ENCODE measurements at regions not wholly inside any gene's neighbourhood (a gene's known extent, or its start where the extent isn't known, plus 50 kb on each side); places are given as distances from the start of the nearest gene placed in this dataset.

DNA sequence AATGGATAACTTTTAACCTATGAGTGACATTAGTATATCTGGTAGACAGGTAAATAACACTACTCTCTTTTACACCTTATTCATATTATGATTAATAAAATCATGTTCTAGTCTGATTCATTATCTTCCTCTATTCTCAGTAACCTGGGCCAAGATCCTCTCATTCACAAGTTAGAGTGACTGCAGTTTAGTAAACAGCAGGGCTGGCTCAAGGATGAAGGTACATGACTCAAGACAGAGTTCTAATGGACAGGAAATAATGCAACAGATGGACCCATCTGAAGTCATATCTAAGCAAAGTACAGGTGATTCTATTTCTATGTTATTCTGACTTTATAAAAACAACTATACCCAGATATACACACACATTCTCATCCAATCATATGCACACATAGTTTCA lies 582.5 kb upstream of the CDH18 start:
- no peak for DNase-seq
- Histone ChIP-seq H3K36me3 (ENCODE audit: low read depth) (no peaks in the 10 kb centered on the region), H3K9me2 (ENCODE audit: insufficient read depth) (no peaks in the 10 kb centered on the region), H3K9me3 (ENCODE audit: low read depth) (peaks cover 2% of the 10 kb centered on the region), H3K9ac (no peak overlapping the region), H4K20me1 (ENCODE audit: insufficient read depth) (no peaks in the 10 kb centered on the region), H2AFZ (no peak overlapping the region), H3K4me1 (ENCODE audit: insufficient read depth) (no peaks in the 10 kb centered on the region), H3K27ac (no peak overlapping the region), H3F3A (ENCODE audit: insufficient read depth) (no peaks in the 10 kb centered on the region), H3K4me3 (no peak overlapping the region), H3K79me2 (ENCODE audit: insufficient read depth) (no peaks in the 10 kb centered on the region), H3K27me3 (replicated peaks; ENCODE audit: insufficient read depth) (no peaks in the 10 kb centered on the region), H3K4me2 (ENCODE audit: unreplicated experiment) (no peak overlapping the region)
- in situ Hi-C loops (cut with MboI), result no loop called here
- no peak for TF ChIP-seq EZH2 (IDR thresholded peaks at IDR 0.05; ENCODE audit: insufficient read depth, poor library complexity, severe bottlenecking)
- no peak for TF ChIP-seq EZH2phosphoT487 (IDR thresholded peaks at IDR 0.05; ENCODE audit: insufficient read depth, low read depth)

GRCh38 chr5:20562544-20562943 lies 574.5 kb upstream of the CDH18 start:
- H2AFZ ChIP-seq, result no peak overlapping the region
- in situ Hi-C loops (cut with MboI), result no loop called here
- peaks cover 7% of the 10 kb centered on the region for H3K9me3 ChIP-seq (ENCODE audit: low read depth)
- H3K9ac ChIP-seq, result no peak overlapping the region
- H4K20me1 ChIP-seq (ENCODE audit: insufficient read depth), result no peaks in the 10 kb centered on the region
- no peak for DNase-seq
- H3K9me2 ChIP-seq (ENCODE audit: insufficient read depth), result no peaks in the 10 kb centered on the region
- TF ChIP-seq EZH2phosphoT487 (IDR thresholded peaks at IDR 0.05; ENCODE audit: insufficient read depth, low read depth) (no peak), EZH2 (IDR thresholded peaks at IDR 0.05; ENCODE audit: insufficient read depth, poor library complexity, severe bottlenecking) (no peak)
- no peak overlapping the region for H3K4me2 ChIP-seq (ENCODE audit: unreplicated experiment)
- no peak overlapping the region for H3K4me3 ChIP-seq
- no peaks in the 10 kb centered on the region for H3F3A ChIP-seq (ENCODE audit: insufficient read depth)
- no peak overlapping the region for H3K27ac ChIP-seq
- H3K79me2 ChIP-seq (ENCODE audit: insufficient read depth), result no peaks in the 10 kb centered on the region
- no peaks in the 10 kb centered on the region for H3K27me3 ChIP-seq (replicated peaks; ENCODE audit: insufficient read depth)
- WGBS, 2 experiments (ENCODE audit: low coverage in 1 of 2, low lambda C conversion rate in 2 of 2, missing lambda C conversion rate in 2 of 2), result 21 to 29% methylated on average over 4 of the region's 4 CpGs
- no peaks in the 10 kb centered on the region for H3K36me3 ChIP-seq (ENCODE audit: low read depth)
- H3K4me1 ChIP-seq (ENCODE audit: insufficient read depth), result no peaks in the 10 kb centered on the region

DNA sequence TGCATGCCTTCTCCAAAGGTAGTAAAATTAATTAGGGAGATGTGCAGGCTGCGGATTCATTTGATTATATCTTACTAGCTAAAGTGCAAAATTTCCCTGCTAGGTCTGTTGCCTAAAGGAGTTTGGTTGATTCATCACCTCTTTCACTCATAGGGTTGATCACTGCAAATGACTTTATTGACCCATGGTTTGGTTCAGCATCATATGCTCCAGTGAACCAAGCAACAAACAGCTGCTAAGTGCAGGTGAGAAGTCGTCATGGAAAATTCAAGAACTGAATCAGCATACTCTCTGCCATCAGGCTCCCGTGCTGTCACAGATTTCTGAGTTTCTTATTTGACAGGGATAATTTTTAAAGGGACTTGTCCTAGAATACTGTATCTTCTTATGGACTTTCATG lies 571.8 kb upstream of the CDH18 start:
- Histone ChIP-seq H3K4me3 (no peak overlapping the region), H2AFZ (no peak overlapping the region), H3K4me1 (ENCODE audit: insufficient read depth) (no peaks in the 10 kb centered on the region), H3F3A (ENCODE audit: insufficient read depth) (no peaks in the 10 kb centered on the region), H3K27me3 (replicated peaks; ENCODE audit: insufficient read depth) (no peaks in the 10 kb centered on the region), H3K9me2 (ENCODE audit: insufficient read depth) (no peaks in the 10 kb centered on the region), H3K36me3 (ENCODE audit: low read depth) (no peaks in the 10 kb centered on the region), H3K9ac (no peak overlapping the region), H4K20me1 (ENCODE audit: insufficient read depth) (no peaks in the 10 kb centered on the region), H3K79me2 (ENCODE audit: insufficient read depth) (no peaks in the 10 kb centered on the region), H3K9me3 (ENCODE audit: low read depth) (peaks cover 5% of the 10 kb centered on the region), H3K27ac (no peak overlapping the region), H3K4me2 (ENCODE audit: unreplicated experiment) (no peak overlapping the region)
- in situ Hi-C loops (cut with MboI), result no loop called here
- no peak for DNase-seq
- 8 to 10% methylated on average over 3 of the region's 3 CpGs for WGBS, 2 experiments (ENCODE audit: low coverage in 1 of 2, low lambda C conversion rate in 2 of 2, missing lambda C conversion rate in 2 of 2)
- TF ChIP-seq EZH2 (IDR thresholded peaks at IDR 0.05; ENCODE audit: insufficient read depth, poor library complexity, severe bottlenecking), result no peak
- TF ChIP-seq EZH2phosphoT487 (IDR thresholded peaks at IDR 0.05; ENCODE audit: insufficient read depth, low read depth), result no peak

DNA sequence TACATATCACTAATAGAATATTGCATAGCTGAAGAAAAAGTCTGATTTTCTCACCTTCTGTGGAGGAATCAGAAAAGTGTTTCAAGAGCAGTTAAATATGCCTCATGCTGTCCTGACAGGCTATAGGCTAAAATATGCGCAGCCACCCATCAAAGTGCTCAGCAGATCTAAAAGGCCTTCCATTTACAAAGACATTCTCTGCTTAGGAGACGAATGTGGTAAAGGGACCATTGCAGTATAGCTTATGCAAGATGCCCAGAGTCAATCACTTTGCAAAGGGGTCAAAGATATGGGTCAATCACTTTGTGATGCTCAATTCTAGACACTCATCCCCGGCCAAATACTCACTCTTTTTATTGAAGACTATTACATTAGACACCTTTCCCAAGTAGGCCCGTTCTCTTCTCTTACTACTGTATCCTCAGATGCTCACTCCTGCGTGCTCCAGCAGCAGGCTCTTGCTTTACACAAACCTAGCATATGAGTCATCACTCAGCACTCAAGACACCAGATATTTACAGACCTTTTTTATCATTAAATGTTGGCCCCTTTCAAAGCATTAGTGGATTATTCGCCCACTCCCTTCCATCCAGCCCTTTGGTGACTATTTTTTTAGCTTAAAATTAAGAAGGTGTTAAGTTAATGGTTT lies 568.2 kb upstream of the CDH18 start:
- Histone ChIP-seq H3K27ac (no peak overlapping the region), H3K9me2 (ENCODE audit: insufficient read depth) (no peaks in the 10 kb centered on the region), H3F3A (ENCODE audit: insufficient read depth) (no peaks in the 10 kb centered on the region), H3K36me3 (ENCODE audit: low read depth) (no peaks in the 10 kb centered on the region), H3K79me2 (ENCODE audit: insufficient read depth) (no peaks in the 10 kb centered on the region), H3K4me3 (no peak overlapping the region), H3K9me3 (ENCODE audit: low read depth) (no peaks in the 10 kb centered on the region), H4K20me1 (ENCODE audit: insufficient read depth) (no peaks in the 10 kb centered on the region), H3K9ac (no peak overlapping the region), H3K4me1 (ENCODE audit: insufficient read depth) (no peaks in the 10 kb centered on the region), H3K4me2 (ENCODE audit: unreplicated experiment) (no peak overlapping the region), H2AFZ (no peak overlapping the region), H3K27me3 (replicated peaks; ENCODE audit: insufficient read depth) (no peaks in the 10 kb centered on the region)
- TF ChIP-seq EZH2 (IDR thresholded peaks at IDR 0.05; ENCODE audit: insufficient read depth, poor library complexity, severe bottlenecking), result no peak
- TF ChIP-seq EZH2phosphoT487 (IDR thresholded peaks at IDR 0.05; ENCODE audit: insufficient read depth, low read depth), result no peak
- DNase-seq, result no peak
- in situ Hi-C loops (cut with MboI), result no loop called here
- WGBS, 2 experiments (ENCODE audit: low coverage in 1 of 2, low lambda C conversion rate in 2 of 2, missing lambda C conversion rate in 2 of 2), result 15 to 25% methylated on average over 6 of the region's 6 CpGs

DNA sequence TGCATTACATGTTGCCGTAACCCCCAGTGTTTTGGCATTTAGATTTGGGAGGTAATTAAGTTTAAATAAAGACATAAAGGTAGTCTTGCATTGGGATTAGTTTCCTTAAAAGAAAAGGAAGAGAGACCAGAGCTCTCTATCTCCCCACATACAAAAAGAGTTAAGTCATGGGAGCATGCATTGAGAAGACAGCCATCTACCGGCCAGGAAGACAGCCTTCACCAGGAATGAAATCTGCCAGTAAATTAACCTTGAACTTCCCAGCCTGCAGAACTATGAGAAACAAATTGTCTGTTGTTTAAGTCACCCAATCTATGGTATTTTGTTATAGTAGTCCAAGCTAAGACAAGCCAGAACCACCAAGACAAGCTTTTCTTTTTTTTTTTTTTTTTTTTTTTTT lies 567.0 kb upstream of the CDH18 start:
- Histone ChIP-seq H3F3A (ENCODE audit: insufficient read depth) (no peaks in the 10 kb centered on the region), H3K4me1 (ENCODE audit: insufficient read depth) (no peaks in the 10 kb centered on the region), H3K36me3 (ENCODE audit: low read depth) (no peaks in the 10 kb centered on the region), H3K4me2 (ENCODE audit: unreplicated experiment) (no peak overlapping the region), H3K79me2 (ENCODE audit: insufficient read depth) (no peaks in the 10 kb centered on the region), H3K27me3 (replicated peaks; ENCODE audit: insufficient read depth) (no peaks in the 10 kb centered on the region), H3K9me2 (ENCODE audit: insufficient read depth) (no peaks in the 10 kb centered on the region), H3K27ac (no peak overlapping the region), H4K20me1 (ENCODE audit: insufficient read depth) (no peaks in the 10 kb centered on the region), H3K9ac (no peak overlapping the region), H3K4me3 (no peak overlapping the region), H2AFZ (no peak overlapping the region), H3K9me3 (ENCODE audit: low read depth) (no peaks in the 10 kb centered on the region)
- no peak for DNase-seq
- no peak for TF ChIP-seq EZH2phosphoT487 (IDR thresholded peaks at IDR 0.05; ENCODE audit: insufficient read depth, low read depth)
- no peak for TF ChIP-seq EZH2 (IDR thresholded peaks at IDR 0.05; ENCODE audit: insufficient read depth, poor library complexity, severe bottlenecking)
- WGBS, 2 experiments (ENCODE audit: low coverage in 1 of 2, low lambda C conversion rate in 2 of 2, missing lambda C conversion rate in 2 of 2), result 20 to 29% methylated on average over 2 of the region's 2 CpGs
- in situ Hi-C loops (cut with MboI), result no loop called here
